Kidney (tissue), 13 donors: ENCODE measurements at regions not wholly inside any gene's neighbourhood (a gene's known extent, or its start where the extent isn't known, plus 50 kb on each side); places are given as distances from the start of the nearest gene placed in this dataset.

ENCODE experiments used
- DNase-seq, 5 donors: peaks; one replicate each; pipeline ENCODE4 v3.0.0-alpha.2; 2013 to 2020
- FAIRE-seq: peaks from 2 replicates; lab custom pipeline; 2012; peaks lifted over from hg19 to GRCh38; lab: Jason Lieb, UNC
- H3K27ac ChIP-seq, 2 donors: one replicate each; pipeline ENCODE4 v1.7.0; 2013; ENCODE audit warnings: low read depth in 2 of 2, low read length in 2 of 2, inconsistent platforms in 1 of 2
- H3K27me3 ChIP-seq: one replicate; pipeline ENCODE4 v1.7.1; 2013; ENCODE audit warnings: low read length, inconsistent platforms; ENCODE audit not compliant: control insufficient read depth, insufficient read depth
- H3K36me3 ChIP-seq, 3 donors: one replicate each; pipeline versions ENCODE4 v1.7.0 to v1.7.1; 2013; ENCODE audit warnings: low read length in 3 of 3, control low read depth in 1 of 3, inconsistent platforms in 1 of 3; ENCODE audit not compliant: insufficient read depth in 3 of 3, control insufficient read depth in 2 of 3
- H3K4me1 ChIP-seq, 3 donors: one replicate each; pipeline versions ENCODE4 v1.7.0 to v1.7.1; 2013; ENCODE audit warnings: low read length in 3 of 3, inconsistent platforms in 1 of 3, low read depth in 1 of 3; ENCODE audit not compliant: control insufficient read depth in 2 of 3, insufficient read depth in 2 of 3
- H3K4me3 ChIP-seq, 3 donors: one replicate each; pipeline versions ENCODE4 v1.7.0 to v1.8.1; 2013; ENCODE audit warnings: low read length in 3 of 3, control low read depth in 1 of 3, inconsistent platforms in 1 of 3
- H3K9ac ChIP-seq, 3 donors: one replicate each; pipeline versions ENCODE4 v1.7.0 to v1.7.1; 2013; ENCODE audit warnings: low read length in 3 of 3, control low read depth in 1 of 3, inconsistent platforms in 1 of 3
- H3K9me3 ChIP-seq, 3 donors: one replicate each; pipeline versions ENCODE4 v1.7.0 to v1.7.1; 2013; ENCODE audit warnings: low read length in 3 of 3, control low read depth in 1 of 3, inconsistent platforms in 1 of 3; ENCODE audit not compliant: control insufficient read depth in 2 of 3, insufficient read depth in 1 of 3
- CTCF ChIP-seq: IDR thresholded peaks from 3 replicates; pipeline ENCODE4 v1.5.1; 2012; ENCODE audit warnings: mild to moderate bottlenecking, moderate library complexity, borderline replicate concordance; ENCODE audit not compliant: insufficient read depth; ENCODE audit errors: extremely low read depth
- intact Hi-C: fragments of 100-400 bp; cut with DNase I; formaldehyde crosslinking; loops from one replicate; pipeline ENCODE4 v1.11.1; 2022
- donor health status: control.
- donor health status: control.
- donor health status: control.
- donor health status: control.
- donor health status: control.
- donor health status: DM: yes; HTN: yes; CAD: no.
- donor health status: Normal renal cell carcinoma (clear cell type).

GRCh38 chr7:118602090-118602489, 377.6 kb downstream of the ANKRD7 start:
- FAIRE-seq, result no peak
- Histone ChIP-seq H3K36me3 (no peaks in the 10 kb centered on the region), H3K9ac (no peak overlapping the region), H3K27me3 (no peaks in the 10 kb centered on the region), H3K27ac (no peak overlapping the region), H3K4me1 (no peaks in the 10 kb centered on the region), H3K9me3 (no peaks in the 10 kb centered on the region), H3K4me3 (no peak overlapping the region)
- DNase-seq, result no peak
- no peak for TF ChIP-seq CTCF
- intact Hi-C loops, result no loop called here

GRCh38 chr7:118606602-118607001, 382.1 kb downstream of the ANKRD7 start:
- FAIRE-seq, result no peak
- no peaks in the 10 kb centered on the region for H3K9me3 ChIP-seq
- no peak overlapping the region for H3K4me3 ChIP-seq
- intact Hi-C loops, result no loop called here
- H3K9ac ChIP-seq, result no peak overlapping the region
- TF ChIP-seq CTCF, result no peak
- no peak for DNase-seq
- H3K27ac ChIP-seq, result no peak overlapping the region
- no peaks in the 10 kb centered on the region for H3K27me3 ChIP-seq
- H3K36me3 ChIP-seq, result no peaks in the 10 kb centered on the region
- no peaks in the 10 kb centered on the region for H3K4me1 ChIP-seq

GRCh38 chr7:118609207-118609606, 384.7 kb downstream of the ANKRD7 start:
- H3K36me3 ChIP-seq, result no peaks in the 10 kb centered on the region
- no peak overlapping the region for H3K4me3 ChIP-seq
- H3K27ac ChIP-seq, result no peak overlapping the region
- intact Hi-C loops, result no loop called here
- DNase-seq (no peak), FAIRE-seq (no peak)
- H3K27me3 ChIP-seq, result no peaks in the 10 kb centered on the region
- H3K9ac ChIP-seq, result no peak overlapping the region
- TF ChIP-seq CTCF, result no peak
- H3K9me3 ChIP-seq, result no peaks in the 10 kb centered on the region
- H3K4me1 ChIP-seq, result no peaks in the 10 kb centered on the region

- FAIRE-seq (no peak), DNase-seq (no peak)
- no peaks in the 10 kb centered on the region for H3K27me3 ChIP-seq
- no peaks in the 10 kb centered on the region for H3K4me1 ChIP-seq
- H3K4me3 ChIP-seq, result no peak overlapping the region
- intact Hi-C loops, result no loop called here
- H3K9me3 ChIP-seq, result no peaks in the 10 kb centered on the region
- no peaks in the 10 kb centered on the region for H3K36me3 ChIP-seq
- TF ChIP-seq CTCF, result no peak
- H3K27ac ChIP-seq, result no peak overlapping the region
- H3K9ac ChIP-seq, result no peak overlapping the region
These were observed 391.2 kb downstream of the ANKRD7 start for GRCh38 chr7:118615681-118616080.
